ENCODE measurements at regions not wholly inside any gene's neighbourhood (a gene's known extent, or its start where the extent isn't known, plus 50 kb on each side); places are given as distances from the start of the nearest gene placed in this dataset.

DNA sequence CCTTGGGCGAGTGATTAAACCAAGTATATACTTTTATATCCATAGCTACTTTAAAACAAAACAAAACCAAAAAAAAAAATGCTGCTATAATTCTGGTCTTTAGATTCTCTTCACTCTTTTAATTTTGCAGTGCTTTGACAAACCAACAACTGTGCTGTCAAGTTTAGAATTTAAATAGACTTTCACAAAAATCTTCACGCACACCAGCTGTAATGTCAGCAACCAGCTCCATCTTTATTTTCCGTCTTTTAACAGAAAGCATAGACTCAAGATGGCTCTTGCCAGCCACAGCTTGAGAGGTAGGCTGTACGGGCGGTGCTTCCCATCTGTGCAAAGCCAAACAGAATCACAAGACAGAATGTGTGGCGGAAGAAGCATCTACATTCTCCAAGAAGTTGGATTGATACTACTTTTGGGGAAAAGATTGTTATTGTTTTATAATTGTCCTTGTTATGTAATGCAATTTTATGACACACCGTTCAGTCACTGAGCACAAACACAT lies 388.3 kb upstream of the MAGEC2 start:
- TF ChIP-seq CTCF (IDR thresholded peaks at IDR 0.05) (no peak), POLR2A (IDR thresholded peaks at IDR 0.05) (no peak)
